CD4-positive, alpha-beta T cell treated with Interleukin-2 at 100 ng/mL for 4 hours (primary cell): ENCODE measurements at regions not wholly inside any gene's neighbourhood (a gene's known extent, or its start where the extent isn't known, plus 50 kb on each side); places are given as distances from the start of the nearest gene placed in this dataset.

Experiments used
- DNase-seq: peaks from one replicate; pipeline ENCODE4 v3.0.0-alpha.2; 2020; ENCODE audit warnings: low spot score

DNA sequence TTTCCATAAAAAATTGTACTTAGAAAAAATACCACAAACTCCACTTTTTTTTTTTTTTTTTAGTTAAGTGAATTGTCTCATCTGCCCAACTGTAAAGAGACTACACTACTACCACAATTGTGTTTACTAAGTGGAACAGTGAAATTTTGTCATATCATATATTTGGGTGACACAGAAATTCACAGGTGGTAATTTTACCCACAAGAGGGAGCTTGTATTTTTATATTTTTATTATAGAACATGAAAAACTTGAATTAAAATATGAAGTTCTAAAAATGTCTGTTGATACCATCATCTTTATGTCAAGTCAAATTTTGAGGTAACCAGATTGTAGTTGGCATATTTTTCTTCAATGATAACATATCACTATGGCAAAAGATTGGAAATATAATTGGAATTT, 329.4 kb upstream of the SOX5 start:
- DNase-seq: no peak

DNA sequence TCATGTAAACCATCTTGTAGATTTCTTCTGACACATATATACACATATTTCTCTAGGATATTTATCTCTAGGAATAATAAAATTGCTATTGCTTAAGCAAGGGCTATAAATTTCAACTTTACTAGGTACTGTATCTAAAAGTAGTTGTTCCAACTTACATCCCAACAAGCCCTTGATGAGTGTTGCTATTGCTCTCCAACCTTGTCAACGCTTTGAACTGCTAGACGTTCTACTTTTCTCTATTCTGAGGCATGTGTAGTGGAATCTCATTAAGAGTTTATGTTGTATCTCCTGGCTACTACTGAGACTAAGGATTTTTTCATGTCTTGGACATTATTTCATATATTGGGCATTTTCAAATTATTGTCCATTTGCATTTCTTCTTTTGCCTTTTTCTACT, 321.5 kb upstream of the SOX5 start:
- no peak for DNase-seq

- no peak for DNase-seq
Measured at GRCh38 chr12:24270464-24270863, 321.0 kb upstream of the SOX5 start.

- DNase-seq: no peak
Measured at GRCh38 chr12:24268663-24269186, 319.3 kb upstream of the SOX5 start.

DNA sequence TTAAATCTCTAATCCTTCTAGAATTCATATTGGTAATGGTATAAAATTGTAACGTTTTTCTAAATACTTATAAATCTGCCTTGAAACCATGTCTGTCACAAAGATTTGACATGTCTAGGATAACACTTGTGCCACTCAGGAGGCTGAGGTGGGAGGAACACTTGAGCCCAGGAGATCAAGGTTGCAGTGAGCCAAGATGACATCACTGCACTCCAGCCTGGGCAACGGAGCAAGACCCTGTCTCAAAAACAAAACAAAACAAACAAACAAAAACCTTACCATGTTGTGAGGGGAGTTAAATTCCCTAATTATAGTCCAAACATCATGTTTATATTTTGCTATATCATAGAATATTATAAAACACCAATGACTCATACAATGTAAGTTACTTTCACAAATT, 317.5 kb upstream of the SOX5 start:
- DNase-seq: no peak

GRCh38 chr12:24256684-24257083, 307.2 kb upstream of the SOX5 start:
- DNase-seq: no peak

DNA sequence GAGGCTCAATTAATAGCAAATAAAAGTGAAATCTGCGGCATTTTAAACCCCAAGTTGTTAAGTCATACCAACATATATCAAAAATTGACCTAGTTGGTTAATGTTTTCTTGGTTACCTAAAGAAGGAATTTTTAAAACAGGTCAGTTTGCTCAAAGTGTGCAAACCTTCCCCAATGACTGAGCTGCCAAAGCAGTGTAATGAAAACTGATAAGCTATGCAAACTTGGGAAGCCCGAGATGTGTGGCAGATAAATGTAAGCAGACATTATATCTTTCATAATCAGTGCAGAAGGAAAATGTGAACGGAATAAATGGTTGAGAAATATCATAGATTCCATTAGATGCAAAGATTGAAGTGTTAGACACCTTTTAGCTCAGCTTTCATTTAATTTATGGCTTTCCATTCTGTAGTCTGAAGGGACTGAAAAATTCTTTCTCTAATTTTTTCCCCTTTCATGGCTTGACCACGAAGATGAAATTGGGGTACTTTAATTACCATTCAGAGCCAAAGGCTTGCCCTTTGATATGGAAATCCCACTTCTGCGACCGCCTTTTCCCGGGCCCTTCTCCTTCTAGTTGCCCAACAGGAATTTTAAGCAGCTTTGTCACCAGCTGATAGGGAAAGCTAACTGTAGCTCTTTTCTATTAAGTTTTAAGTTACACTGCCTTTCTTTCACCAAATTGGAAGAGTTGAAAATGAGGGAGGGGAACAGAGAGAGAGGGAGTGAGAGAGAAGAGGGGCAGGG, 306.6 kb upstream of the SOX5 start:
- no peak for DNase-seq

GRCh38 chr12:24252602-24253001, 303.1 kb upstream of the SOX5 start:
- no peak for DNase-seq

- no peak for DNase-seq
Measured at GRCh38 chr12:24246934-24247333, 297.5 kb upstream of the SOX5 start.

DNA sequence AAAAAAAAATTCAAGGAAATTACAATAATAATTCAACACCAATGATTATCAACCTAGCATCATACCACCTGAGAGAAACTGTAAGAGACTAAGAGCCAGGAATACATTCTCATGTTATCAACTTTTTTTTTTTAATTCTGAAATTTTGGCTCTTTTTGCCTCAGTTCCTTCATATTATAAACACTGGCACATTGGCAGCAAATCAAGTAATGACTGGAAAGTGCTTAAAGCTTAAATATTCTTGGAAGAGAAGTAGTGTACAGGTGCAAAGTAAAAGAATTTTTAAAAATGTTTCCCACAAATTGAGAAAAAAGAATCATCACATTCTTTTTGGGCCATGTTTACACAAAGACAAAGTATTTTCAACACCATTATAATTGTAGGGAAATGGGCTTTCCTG, 296.9 kb upstream of the SOX5 start:
- DNase-seq: no peak

- DNase-seq: no peak
Measured at GRCh38 chr12:24244801-24245200, 295.3 kb upstream of the SOX5 start.

DNA sequence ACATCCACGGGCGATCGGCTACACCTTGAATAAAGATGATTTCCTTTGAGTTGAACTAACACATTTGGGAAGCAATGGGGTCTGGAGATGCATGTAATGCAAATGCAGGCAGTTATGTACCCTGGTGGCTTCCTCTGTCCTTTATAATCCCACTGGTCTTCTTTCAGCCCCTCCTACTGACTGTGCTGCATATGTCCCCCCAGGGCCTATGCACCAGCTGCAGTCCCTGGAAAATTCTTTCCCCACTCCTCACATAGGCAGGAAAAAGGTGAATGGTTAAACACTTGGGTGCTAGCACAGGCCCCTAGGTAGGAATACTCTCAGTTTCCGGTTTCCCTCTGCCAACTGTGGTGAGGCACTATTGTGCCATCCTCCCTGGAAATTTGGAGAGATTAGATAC, 294.8 kb upstream of the SOX5 start:
- DNase-seq: no peak

- DNase-seq: no peak
Measured at GRCh38 chr12:24240707-24241106, 291.2 kb upstream of the SOX5 start.

- no peak for DNase-seq
Measured at GRCh38 chr12:24233519-24234246, 284.2 kb upstream of the SOX5 start.

DNA sequence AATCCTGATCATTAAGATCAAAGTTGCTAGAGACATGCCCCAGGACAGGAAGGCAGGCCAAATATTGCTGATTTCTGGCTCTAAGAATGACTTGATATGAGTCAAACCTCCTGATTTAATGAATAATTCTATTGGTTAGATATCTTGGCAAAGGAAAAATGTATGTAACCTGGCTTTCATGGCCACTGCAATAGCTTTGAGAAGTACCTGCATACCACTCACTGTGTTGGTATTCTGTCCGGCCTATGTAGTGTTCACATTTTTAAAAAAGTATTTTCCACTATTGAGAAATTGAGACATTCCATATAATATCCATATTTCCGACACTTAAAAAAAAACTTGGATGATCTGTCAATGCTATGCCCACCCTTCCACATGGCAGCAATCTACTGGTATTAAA, 283.1 kb upstream of the SOX5 start:
- no peak for DNase-seq

- DNase-seq: no peak
Measured at GRCh38 chr12:24231298-24231697, 281.8 kb upstream of the SOX5 start.

DNA sequence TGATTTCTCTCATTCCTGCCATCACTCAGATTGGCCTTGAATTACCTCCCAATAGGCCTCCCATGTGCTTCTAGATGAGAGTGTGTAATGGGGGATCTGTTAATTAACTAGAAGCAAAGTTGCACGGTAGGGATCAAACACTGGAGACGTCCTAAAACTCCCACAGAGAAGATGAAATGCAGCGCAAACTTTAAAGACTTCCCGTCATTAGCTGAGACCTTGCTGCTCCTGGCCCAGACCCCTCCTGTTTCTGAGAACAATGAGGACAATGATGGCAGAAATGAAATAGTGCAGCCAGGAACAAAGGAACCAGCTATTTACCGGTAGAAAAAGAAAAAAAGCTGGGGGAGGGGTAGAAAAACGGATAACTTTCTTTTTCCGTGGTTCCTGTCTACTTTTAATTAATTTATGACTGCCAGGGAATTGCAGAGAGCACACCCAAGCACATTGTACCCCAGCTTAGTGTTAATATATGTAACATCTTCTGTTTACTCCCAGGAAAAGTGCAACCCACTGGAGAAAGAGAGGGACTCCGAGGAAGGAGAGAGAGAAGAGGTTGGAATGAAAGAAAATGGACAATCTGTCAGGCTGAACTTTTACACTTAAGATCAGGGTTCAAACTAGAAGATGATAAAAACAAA, 280.7 kb upstream of the SOX5 start:
- DNase-seq: no peak

- DNase-seq: no peak
Measured at GRCh38 chr12:24229031-24229700, 279.7 kb upstream of the SOX5 start.

- DNase-seq: no peak
Measured at GRCh38 chr12:24228371-24228770, 278.9 kb upstream of the SOX5 start.

DNA sequence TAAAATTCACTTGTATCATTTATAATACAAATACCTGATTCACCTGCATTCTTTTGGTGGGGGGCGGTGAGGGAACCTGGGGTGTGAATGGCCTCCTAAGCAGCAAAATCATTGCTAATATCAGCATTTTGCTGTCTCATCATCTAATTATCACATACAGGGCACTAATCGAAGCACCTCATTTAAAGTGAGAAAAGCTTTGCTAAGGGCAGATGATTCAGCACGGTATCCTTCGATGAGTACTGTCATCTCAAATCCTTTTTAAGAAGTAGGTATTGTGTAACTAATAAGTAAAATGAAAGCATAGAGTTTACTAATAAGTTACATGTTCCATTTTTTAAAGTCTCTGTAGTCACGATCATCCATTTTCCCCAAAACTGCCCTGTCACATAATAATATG, 278.1 kb upstream of the SOX5 start:
- DNase-seq: no peak

DNA sequence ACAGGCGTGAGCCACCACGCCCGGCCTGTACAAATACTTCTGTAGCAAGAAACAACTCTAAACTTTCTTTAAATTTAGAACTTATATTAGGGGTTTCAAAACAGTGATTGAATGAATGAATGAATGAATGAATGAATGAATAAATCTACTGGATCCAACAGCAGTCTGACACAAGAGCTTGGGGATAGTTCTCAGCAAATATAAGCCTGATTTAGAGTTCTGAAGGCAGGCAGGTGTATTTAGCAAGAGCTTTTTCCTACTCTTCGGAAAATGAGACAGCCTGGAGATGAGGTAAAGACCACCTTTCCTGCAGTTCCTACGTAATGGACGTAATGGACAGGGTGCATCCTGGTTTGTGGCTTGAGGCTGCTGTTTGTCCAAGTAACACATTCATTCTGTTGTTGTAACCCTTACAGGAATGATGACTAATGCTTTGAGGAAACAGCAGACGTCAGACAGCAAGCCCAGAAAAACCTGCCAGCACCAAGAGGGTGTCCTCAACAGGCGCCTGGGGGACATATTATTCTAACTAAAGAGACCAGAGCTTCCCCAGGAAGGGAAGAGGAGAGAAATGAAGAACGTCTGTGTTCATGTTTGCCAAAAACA, 277.4 kb upstream of the SOX5 start:
- no peak for DNase-seq

DNA sequence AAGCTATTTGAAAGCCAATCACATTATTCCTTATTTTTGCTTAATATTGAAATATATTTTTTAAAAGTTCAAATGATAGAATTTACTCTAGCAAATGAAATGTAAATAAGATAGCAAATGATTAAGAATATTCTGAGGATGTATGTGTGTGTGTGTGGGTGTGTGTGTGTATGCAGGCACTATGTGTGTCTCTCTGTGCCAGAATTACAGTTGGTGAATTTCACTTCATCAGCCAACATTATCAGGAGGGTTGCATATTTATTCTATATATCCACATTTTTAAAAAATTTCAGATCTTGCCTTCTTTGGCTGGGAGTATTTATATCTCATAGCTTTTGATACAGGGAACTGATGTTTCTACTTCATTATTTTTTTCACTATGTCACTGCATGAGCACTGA, 274.9 kb upstream of the SOX5 start:
- DNase-seq: no peak
